Sigmoid colon (tissue), 6 donors: ENCODE measurements at regions not wholly inside any gene's neighbourhood (a gene's known extent, or its start where the extent isn't known, plus 50 kb on each side); places are given as distances from the start of the nearest gene placed in this dataset.
"Not testable (repeated sequence)": the region's sequence is repeated elsewhere in the genome, so short reads cannot be mapped to it uniquely, and the experiment has no call there.

Experiments used
- DNase-seq: peaks from one replicate; pipeline ENCODE4 v3.0.0-alpha.2; 2019
- H3K27ac ChIP-seq, 4 donors: fragments of 200-600 bp; sonication (generic); one replicate each; pipeline ENCODE4 v1.5.1; 2016 to 2019; ENCODE audit warnings: mild to moderate bottlenecking in 1 of 4
- H3K27me3 ChIP-seq, 3 donors: fragments of 200-600 bp; sonication (generic); one replicate each; pipeline ENCODE4 v1.5.1; 2019; ENCODE audit warnings: mild to moderate bottlenecking in 1 of 3
- H3K36me3 ChIP-seq, 4 donors: fragments of 200-600 bp; sonication (generic); one replicate each; pipeline ENCODE4 v1.5.1; 2016 to 2019
- H3K4me1 ChIP-seq, 4 donors: fragments of 200-600 bp; sonication (generic); one replicate each; pipeline ENCODE4 v1.5.1; 2017 to 2019
- H3K4me3 ChIP-seq, 4 donors: fragments of 200-600 bp; sonication (generic); one replicate each; pipeline ENCODE4 v1.5.1; 2017 to 2019; ENCODE audit warnings: mild to moderate bottlenecking in 2 of 4, moderate library complexity in 1 of 4
- H3K9me3 ChIP-seq, 4 donors: fragments of 200-600 bp in 3 of 4; sonication (generic) in 3 of 4; one replicate each; pipeline versions ENCODE4 v1.5.1 to v1.6.1; 2013 to 2019
- EP300 ChIP-seq, 4 donors: sonication (generic); formaldehyde crosslinking; IDR thresholded peaks; one replicate each; pipeline ENCODE4 v1.6.1; 2017; ENCODE audit warnings: antibody characterized with exemption in 4 of 4
- POLR2A ChIP-seq, 2 donors: fragments of 450-650 bp; IDR thresholded peaks; one replicate each; pipeline ENCODE4 v1.6.1; 2016; ENCODE audit warnings: antibody characterized with exemption in 2 of 2, mild to moderate bottlenecking in 2 of 2, moderate library complexity in 2 of 2
- POLR2AphosphoS5 ChIP-seq, 4 donors: sonication (generic); formaldehyde crosslinking; IDR thresholded peaks; one replicate each; pipeline ENCODE4 v1.6.1; 2017; ENCODE audit warnings: antibody characterized with exemption in 4 of 4
- WGBS, 2 donors: extraction: QIAGEN DNeasy Blood & Tissue Kit; methylation state at CpG; one replicate each; pipeline ENCODE4 v1.1.7; 2013; 5-methylcytosine and 5-hydroxymethylcytosine counted together
- intact Hi-C: fragments of 100-400 bp; cut with DNase I; formaldehyde crosslinking; loops from one replicate; pipeline ENCODE4 v1.15.1; 2023
- TF ChIP-seq, protein P1 (sequence below), 4 experiments: fragments of 450-650 bp in 3 of 4; fragments of 200-600 bp in 1 of 4; IDR thresholded peaks; one replicate each; pipeline ENCODE4 v1.5.1; 2016 to 2019; ENCODE audit warnings: antibody characterized with exemption in 4 of 4, mild to moderate bottlenecking in 3 of 4, moderate library complexity in 2 of 4
- donor health status: healthy with polysubstance abuse.
- donor health status: healthy.

DNA sequence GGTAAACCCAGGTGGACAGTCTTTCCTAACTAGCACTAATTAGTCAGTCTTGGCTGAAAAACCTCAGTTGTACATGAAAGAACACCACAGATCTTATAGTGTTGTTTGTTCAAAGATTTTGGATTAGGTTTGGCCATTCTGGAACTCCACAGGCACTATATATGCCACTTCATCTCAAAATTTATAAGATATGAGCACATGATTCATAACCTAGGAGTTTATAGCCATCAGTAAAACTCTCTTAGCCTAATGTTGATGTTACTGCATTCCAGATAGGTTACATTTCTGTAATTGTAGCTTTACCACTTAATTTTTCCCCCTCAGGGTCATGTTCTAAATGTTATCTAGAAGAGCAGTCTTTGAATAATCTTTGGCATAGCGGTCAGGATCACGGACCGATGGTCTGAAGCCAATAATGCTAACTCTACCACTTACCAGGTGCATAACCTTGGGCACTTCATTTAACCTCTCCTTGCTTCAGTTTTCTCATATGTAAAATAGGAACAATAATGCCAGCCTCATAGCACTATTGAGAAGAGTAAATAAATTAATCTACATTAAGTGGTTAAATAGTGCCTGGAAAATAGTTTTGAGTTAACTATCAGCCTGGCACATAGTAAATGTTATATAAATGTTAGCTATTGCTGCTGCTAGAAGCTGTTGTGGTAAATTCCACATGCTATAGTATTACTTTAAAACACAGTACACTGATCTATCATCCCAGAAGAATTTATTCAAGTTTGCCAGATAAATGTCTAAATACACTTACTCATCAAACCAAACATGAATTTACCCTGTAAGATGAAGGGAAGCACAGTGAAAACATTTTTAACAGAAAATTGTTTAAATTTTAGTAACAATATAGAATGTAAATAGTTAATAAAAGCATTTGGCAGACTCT lies 743.9 kb downstream of the NR2F1-AS1 start:
- WGBS, 2 donors = 82 to 93% methylated on average over 3 of the region's 3 CpGs
- Histone ChIP-seq H3K27me3 (no peaks in the 10 kb centered on the region), H3K36me3 (no peaks in the 10 kb centered on the region), H3K9me3 (no peaks in the 10 kb centered on the region), H3K4me1 (peaks cover 0 to 9% (median 2%) of the 10 kb centered on the region in 4 donors), H3K4me3 (no peak overlapping the region), H3K27ac (no peak overlapping the region)
- intact Hi-C loops = no loop called here
- no peak for DNase-seq
- TF ChIP-seq, protein P1, sequence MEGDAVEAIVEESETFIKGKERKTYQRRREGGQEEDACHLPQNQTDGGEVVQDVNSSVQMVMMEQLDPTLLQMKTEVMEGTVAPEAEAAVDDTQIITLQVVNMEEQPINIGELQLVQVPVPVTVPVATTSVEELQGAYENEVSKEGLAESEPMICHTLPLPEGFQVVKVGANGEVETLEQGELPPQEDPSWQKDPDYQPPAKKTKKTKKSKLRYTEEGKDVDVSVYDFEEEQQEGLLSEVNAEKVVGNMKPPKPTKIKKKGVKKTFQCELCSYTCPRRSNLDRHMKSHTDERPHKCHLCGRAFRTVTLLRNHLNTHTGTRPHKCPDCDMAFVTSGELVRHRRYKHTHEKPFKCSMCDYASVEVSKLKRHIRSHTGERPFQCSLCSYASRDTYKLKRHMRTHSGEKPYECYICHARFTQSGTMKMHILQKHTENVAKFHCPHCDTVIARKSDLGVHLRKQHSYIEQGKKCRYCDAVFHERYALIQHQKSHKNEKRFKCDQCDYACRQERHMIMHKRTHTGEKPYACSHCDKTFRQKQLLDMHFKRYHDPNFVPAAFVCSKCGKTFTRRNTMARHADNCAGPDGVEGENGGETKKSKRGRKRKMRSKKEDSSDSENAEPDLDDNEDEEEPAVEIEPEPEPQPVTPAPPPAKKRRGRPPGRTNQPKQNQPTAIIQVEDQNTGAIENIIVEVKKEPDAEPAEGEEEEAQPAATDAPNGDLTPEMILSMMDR (IDR thresholded peaks at IDR 0.05) = no peak
- no peak for TF ChIP-seq POLR2A (IDR thresholded peaks at IDR 0.05)
- TF ChIP-seq EP300 (IDR thresholded peaks at IDR 0.05) = no peak
- no peak for TF ChIP-seq POLR2AphosphoS5 (IDR thresholded peaks at IDR 0.05)

DNA sequence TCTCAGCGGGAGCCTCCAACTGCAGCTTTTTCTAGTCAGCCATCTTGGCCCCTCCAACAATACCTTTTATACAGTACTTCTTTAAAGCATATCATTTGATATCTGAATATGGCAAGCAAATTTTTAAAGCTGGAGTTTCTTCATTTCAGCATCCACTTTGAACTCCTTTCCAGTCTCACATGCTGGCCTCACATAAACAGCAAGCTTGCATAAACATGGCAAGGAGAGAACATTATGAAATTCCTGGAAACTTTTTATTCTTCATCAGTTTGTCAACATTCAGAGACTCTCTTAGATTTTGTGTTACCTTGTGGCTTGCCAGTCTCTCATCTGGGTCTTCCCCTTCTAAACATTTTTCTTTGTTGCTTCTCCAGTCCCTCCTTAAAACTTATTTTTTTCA lies 745.3 kb downstream of the NR2F1-AS1 start:
- Histone ChIP-seq H3K9me3 (no peaks in the 10 kb centered on the region), H3K27me3 (no peaks in the 10 kb centered on the region), H3K4me1 (peaks cover 0 to 9% (median 2%) of the 10 kb centered on the region in 4 donors), H3K36me3 (no peaks in the 10 kb centered on the region), H3K4me3 (no peak overlapping the region), H3K27ac (no peak overlapping the region)
- TF ChIP-seq POLR2AphosphoS5 (IDR thresholded peaks at IDR 0.05) = no peak
- no peak for TF ChIP-seq EP300 (IDR thresholded peaks at IDR 0.05)
- TF ChIP-seq, protein P1 (IDR thresholded peaks at IDR 0.05) = no peak
- no peak for TF ChIP-seq POLR2A (IDR thresholded peaks at IDR 0.05)
- WGBS, 2 donors = 1 to 51% methylated on average over 1 of the region's 1 CpG
- intact Hi-C loops = no loop called here
- no peak for DNase-seq

DNA sequence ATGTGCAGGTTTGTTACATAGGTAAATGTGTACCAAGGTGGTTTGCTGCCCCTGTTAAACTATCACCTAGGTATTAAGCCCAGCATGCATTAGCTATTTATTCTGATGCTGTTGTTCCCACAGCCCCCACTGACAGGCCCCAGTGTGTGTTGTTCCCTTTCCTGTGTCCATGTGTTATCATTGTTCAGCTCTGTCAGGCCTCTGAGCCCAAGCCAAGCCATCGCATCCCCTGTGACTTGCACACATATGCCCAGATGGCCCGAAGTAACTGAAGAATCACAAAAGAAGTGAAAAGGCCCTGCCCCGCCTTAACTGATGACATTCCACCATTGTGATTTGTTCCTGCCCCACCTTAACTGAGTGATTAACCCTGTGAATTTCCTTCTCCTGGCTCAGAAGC lies 757.5 kb downstream of the NR2F1-AS1 start:
- H3K4me3 ChIP-seq, H3K4me1 ChIP-seq, H3K36me3 ChIP-seq, DNase-seq, H3K9me3 ChIP-seq, intact Hi-C loops, H3K27ac ChIP-seq, H3K27me3 ChIP-seq: not testable (repeated sequence)
- WGBS, 2 donors = 59 to 83% methylated on average over 3 of the region's 3 CpGs

DNA sequence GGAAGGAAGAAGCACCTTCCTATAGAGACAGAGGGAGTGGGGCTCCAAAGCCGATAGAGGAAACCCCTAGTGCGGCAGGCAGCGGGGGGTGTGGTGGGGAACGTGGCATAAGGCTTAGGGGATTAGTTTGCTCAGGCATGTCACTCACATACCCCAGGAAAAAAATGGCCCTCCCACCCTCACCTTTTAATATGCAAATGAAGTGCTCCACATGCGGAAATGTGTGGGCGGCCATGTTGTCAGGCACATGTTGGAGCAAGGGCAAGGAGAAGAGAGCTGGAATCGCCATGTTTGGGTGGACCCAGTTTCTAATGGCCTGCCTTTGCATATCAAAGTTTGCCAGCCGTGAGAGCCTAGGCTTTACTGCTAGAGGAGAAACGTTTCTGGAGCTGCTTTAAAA lies 758.8 kb downstream of the NR2F1-AS1 start:
- DNase-seq = no peak
- 83 to 85% methylated on average over 9 of the region's 9 CpGs for WGBS, 2 donors
- no peaks in the 10 kb centered on the region for H3K36me3 ChIP-seq
- H3K4me1 ChIP-seq = no peaks in the 10 kb centered on the region
- intact Hi-C loops = no loop called here
- H3K4me3 ChIP-seq = no peak overlapping the region
- no peaks in the 10 kb centered on the region for H3K27me3 ChIP-seq
- no peaks in the 10 kb centered on the region for H3K9me3 ChIP-seq
- H3K27ac ChIP-seq = no peak overlapping the region
- TF ChIP-seq, protein P1 (IDR thresholded peaks at IDR 0.05) = no peak
- no peak for TF ChIP-seq POLR2AphosphoS5 (IDR thresholded peaks at IDR 0.05)
- no peak for TF ChIP-seq POLR2A (IDR thresholded peaks at IDR 0.05)

DNA sequence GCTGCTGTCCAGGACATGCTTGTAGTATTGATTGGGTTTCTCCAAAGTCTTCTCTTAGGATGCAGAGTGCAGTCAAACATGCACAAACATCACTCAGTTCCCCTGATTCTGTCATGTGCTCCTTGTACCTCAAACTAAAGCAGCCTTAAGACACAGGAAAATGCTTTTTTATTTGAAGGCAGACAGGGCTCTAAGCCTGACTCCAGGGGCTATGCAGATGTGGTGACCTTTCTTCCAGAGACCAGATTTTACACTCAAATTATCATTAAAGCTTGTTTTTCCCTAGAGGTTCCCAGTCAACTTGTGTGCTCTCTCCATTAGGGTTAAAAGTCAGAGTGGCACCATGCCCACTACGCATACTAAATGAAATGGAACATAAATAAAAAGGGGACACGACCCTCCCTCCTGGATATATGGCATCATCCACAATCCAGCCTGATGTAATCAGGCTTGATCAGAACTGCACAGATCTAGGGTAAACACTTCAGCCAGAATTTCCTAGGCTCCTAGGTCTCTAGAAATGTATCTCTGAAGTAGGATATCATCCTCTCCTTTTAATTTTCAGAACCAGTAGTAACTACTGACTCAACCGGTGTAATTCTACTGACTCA lies 771.1 kb downstream of the NR2F1-AS1 start:
- intact Hi-C loops = no loop called here
- DNase-seq = no peak
- Histone ChIP-seq H3K36me3 (no peaks in the 10 kb centered on the region), H3K27me3 (no peaks in the 10 kb centered on the region), H3K27ac (no peak overlapping the region), H3K9me3 (no peaks in the 10 kb centered on the region), H3K4me1 (no peaks in the 10 kb centered on the region), H3K4me3 (no peak overlapping the region)
- WGBS, 2 donors = 67 to 76% methylated on average over 3 of the region's 3 CpGs
- TF ChIP-seq EP300 (IDR thresholded peaks at IDR 0.05) (no peak), POLR2A (IDR thresholded peaks at IDR 0.05) (no peak), POLR2AphosphoS5 (IDR thresholded peaks at IDR 0.05) (no peak)
- TF ChIP-seq, protein P1 (IDR thresholded peaks at IDR 0.05) = no peak
